ENCODE measurements at regions not wholly inside any gene's neighbourhood (a gene's known extent, or its start where the extent isn't known, plus 50 kb on each side); places are given as distances from the start of the nearest gene placed in this dataset.

- no peak overlapping the region for H3K4me3 ChIP-seq (ENCODE audit: low read depth, low read length)
- no peak for TF ChIP-seq CTCF (IDR thresholded peaks at IDR 0.05; ENCODE audit: low read depth, low read length)
- no peak for DNase-seq (ENCODE audit: low read depth, low spot score)
- in situ Hi-C loops (cut with HindIII; ENCODE audit: low sequenced_read_pairs), result no loop called here
These were observed 131.4 kb downstream of the BAMBI start for GRCh38 chr10:28808693-28809092.

GRCh38 chr10:28810057-28810870 is 132.9 kb downstream of the BAMBI start:
- DNase-seq (ENCODE audit: low read depth, low spot score), result no peak
- in situ Hi-C loops (cut with HindIII; ENCODE audit: low sequenced_read_pairs), result no loop called here
- no peak overlapping the region for H3K4me3 ChIP-seq (ENCODE audit: low read depth, low read length)
- TF ChIP-seq CTCF (IDR thresholded peaks at IDR 0.05; ENCODE audit: low read depth, low read length), result no peak

GRCh38 chr10:28811639-28812349 is 134.5 kb downstream of the BAMBI start:
- H3K4me3 ChIP-seq (ENCODE audit: low read depth, low read length), result no peak overlapping the region
- in situ Hi-C loops (cut with HindIII; ENCODE audit: low sequenced_read_pairs), result no loop called here
- no peak for DNase-seq (ENCODE audit: low read depth, low spot score)
- no peak for TF ChIP-seq CTCF (IDR thresholded peaks at IDR 0.05; ENCODE audit: low read depth, low read length)

GRCh38 chr10:28812384-28813372 is 135.4 kb downstream of the BAMBI start:
- TF ChIP-seq CTCF (IDR thresholded peaks at IDR 0.05; ENCODE audit: low read depth, low read length), result no peak
- no peak overlapping the region for H3K4me3 ChIP-seq (ENCODE audit: low read depth, low read length)
- in situ Hi-C loops (cut with HindIII; ENCODE audit: low sequenced_read_pairs), result no loop called here
- DNase-seq (ENCODE audit: low read depth, low spot score), result no peak

GRCh38 chr10:28815681-28816080 is 138.4 kb downstream of the BAMBI start:
- in situ Hi-C loops (cut with HindIII; ENCODE audit: low sequenced_read_pairs), result no loop called here
- no peak overlapping the region for H3K4me3 ChIP-seq (ENCODE audit: low read depth, low read length)
- no peak for DNase-seq (ENCODE audit: low read depth, low spot score)
- TF ChIP-seq CTCF (IDR thresholded peaks at IDR 0.05; ENCODE audit: low read depth, low read length), result no peak
